ENCODE measurements at regions not wholly inside any gene's neighbourhood (a gene's known extent, or its start where the extent isn't known, plus 50 kb on each side); places are given as distances from the start of the nearest gene placed in this dataset.

DNA sequence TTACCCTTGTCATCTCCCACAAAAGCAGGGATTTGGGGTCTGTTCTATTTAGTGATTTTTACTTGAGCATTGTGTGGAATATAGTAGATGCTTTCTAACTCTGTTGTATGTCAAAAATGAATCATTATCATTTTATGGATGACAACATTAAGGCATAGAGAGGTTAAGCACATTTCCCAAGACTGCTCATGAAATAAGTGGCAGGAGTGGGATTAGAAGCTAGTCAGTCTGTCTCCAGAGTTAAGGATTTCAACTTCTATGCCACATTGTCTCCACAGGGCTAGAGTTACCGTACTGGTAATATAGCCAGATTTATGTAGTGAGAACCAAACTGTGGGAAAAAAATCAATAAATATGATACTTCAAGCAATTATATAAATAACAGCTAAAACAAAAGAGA lies 170.6 kb upstream of the DCN start:
- no peak for DNase-seq (ENCODE audit: low read depth)

DNA sequence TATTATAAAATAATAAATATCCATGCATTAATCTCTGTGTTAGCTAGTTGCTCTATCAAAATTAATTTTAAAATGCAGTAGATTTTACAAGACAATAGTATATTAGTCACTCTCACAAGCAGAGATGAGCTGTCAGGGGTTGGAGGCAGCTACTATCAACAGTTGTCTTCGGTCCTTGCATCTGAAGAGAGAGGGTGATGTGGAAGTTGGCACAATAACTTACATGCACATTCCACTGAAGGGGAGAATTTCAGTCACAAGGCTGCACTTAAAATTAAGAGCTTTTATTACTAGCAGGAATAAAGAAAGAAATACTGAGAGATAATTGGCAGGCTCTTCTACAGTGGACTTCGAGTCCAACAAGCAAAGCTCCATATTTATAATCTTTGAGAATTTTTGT lies 166.9 kb upstream of the DCN start:
- no peak for DNase-seq (ENCODE audit: low read depth)

DNA sequence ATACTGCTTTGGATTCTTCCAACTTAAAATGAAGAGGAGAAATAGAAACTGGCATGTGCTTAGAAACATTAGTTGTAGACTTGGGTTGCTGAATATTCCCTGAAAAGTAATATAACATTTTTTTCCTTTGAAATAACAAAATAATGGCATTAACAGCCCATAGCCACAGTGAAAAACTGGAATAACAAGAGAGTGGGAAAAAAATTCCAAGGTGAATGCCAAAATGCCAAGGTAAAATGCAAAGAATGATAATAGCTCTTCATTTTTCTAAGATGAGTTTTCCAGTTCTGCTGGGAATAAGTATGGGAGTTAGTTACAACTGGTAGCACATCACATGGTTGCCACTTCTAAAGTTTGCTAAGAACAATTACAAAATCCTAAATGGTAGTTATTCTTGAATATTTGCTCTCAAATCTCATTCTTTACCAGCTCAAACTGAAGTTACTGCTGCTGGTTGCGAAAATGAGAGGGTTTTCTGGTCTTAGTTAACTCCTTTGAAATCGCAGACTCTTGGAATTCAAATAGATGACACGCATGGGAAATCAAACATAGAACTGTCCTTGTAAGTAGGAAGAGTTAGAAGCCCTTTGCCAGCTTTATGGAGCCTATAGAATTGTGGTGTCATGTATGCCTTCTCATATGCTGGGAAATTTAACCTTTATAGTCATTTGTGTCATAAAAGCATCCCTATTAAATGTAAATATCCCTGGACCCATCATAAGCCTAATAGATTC lies 165.0 kb upstream of the DCN start:
- DNase-seq (ENCODE audit: low read depth) = peak; percentile 45

DNA sequence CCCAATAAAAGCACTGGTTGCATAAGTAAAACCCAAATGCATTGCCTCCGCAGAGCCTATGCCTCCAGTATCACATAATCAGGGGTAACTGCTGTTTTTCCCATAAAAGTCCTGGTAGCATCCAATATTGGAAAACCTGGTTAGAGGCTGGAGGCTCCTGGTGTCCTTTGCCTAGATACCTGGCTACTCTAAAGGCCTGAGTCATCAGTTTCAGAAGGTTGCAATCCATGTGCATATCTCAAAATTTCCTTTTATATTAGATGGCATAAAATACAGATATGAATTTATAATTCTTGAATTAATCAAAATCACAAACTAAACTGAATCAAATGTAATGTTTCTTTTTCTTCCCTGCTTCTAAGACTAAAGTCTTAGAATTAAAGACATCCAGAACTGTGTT lies 164.2 kb upstream of the DCN start:
- DNase-seq (ENCODE audit: low read depth) = no peak

DNA sequence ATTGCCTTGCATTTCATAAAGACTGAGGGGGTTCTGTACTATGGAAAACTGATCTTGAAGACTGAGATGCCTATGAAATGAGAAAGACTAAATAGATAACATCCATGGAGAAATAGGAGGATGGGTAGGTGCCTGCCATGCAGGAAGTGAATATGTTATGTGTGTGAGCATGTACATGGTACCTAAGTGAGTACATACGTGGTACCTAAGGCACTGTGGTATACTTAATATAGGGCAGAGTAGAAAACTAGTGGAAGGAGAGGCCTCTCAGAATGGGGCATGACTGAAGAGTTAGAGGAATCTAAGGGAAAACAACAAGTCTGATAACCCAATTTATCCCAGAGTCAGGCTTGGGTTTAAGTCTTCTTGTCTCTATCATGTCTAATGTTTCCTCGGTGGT lies 161.8 kb upstream of the DCN start:
- DNase-seq (ENCODE audit: low read depth) = no peak

DNA sequence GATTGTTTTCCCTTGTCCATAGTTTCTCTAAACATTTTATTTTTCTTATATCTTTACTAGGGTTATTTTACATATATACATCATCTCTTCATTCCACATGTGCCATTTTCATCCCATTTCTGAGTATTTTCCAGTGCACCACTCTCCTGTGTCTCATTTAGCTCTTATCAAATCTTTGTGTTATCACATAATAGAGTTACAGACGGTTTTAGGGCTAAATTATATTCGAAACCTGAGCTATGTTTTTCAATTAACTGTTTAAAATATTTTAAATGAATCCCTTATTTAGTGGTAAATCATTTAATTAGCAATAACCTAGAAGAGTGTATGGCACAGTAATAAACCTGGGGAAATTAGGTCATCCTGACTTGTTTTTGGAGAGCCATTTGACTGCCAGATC lies 160.4 kb upstream of the DCN start:
- DNase-seq (ENCODE audit: low read depth) = no peak

DNA sequence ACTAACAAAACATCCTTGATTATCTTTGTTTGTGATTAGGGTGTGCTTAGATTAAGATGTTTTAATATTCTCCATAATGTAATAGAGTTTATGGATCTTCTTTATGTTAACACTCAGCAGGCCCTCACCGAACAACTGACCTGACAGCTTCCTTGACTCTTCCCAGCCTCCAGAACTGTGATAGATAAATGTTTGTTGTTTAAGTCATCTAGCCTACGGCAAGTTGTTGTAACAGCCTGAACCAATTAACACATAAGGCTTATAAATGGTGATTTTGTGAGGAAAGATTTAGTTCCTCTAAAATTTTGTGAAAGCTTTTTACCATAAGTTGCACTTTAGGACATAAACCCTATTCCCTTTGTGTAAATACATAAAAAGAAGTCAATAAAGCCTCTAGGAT lies 156.5 kb upstream of the DCN start:
- no peak for DNase-seq (ENCODE audit: low read depth)

DNA sequence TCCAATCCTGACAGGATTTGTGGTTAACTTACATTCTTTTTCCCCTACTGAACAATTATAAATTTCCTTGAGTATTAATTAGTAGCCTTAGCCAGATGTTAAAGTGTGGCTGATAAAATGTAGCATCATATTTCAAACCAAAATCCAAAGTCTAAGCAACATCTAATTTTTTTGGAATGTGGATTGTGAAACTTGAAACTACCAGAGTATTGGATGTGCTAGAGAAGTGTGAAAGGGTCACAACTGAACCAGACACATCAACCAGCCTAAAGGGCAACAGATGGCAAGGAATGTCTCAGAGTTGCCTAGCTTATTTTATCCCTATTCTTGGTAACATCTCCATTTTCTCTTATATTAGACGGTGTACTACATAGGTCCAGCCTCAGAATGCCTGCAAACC lies 153.1 kb upstream of the DCN start:
- DNase-seq (ENCODE audit: low read depth) = no peak

DNA sequence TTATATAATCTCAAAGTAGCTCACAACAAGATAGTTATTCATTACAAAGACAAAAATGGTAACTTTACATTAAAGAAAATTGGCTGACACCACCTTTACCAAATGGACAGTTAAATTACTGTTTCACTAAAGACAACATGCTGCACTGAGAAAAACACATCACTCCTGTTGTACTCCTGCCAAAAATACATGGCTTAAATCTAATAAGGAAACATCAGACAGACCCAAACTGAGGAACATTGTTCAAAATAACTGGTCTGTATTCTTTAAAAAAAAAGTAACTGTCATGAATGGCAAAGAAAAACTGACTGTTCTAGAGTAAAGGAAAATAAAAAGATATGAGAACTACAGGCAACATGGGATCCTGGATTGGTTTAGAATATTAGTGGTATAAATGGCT lies 151.3 kb upstream of the DCN start:
- DNase-seq (ENCODE audit: low read depth) = no peak

DNA sequence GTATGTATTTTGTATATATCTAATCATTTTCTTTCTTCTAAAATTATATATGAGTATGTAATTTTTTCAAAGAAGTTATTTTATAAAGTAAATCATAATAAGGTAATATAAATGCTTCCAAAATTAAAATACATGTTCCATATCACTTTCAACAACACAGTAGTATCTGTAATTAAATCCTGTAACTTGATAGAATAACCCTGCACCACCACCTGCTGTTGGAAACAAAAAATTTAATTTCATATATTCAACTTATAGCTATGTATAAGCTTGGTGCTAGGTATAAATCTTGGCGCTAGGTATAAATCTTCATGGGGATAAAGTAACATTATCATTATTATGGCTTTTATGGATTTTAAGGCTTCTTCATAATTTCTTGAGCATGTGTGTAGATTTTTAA lies 149.7 kb upstream of the DCN start:
- DNase-seq (ENCODE audit: low read depth) = no peak

DNA sequence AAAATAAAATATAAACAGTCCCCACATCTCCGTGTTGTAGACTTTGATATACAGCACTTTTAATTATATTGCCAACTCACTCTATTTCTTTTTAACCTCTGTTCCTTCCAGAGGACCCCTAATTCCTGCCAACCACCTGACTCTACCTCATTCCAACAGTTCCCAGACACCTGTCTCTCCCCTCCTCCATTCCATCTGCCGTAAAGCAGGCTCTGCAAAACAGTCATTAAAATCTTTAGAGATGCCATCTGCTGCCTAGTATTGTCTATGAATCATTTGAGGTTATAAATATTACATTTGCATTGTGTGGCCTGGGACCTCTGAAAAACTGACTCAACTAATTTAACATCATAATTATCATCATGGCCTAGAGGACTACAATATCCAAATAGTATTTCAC lies 148.8 kb upstream of the DCN start:
- no peak for DNase-seq (ENCODE audit: low read depth)

DNA sequence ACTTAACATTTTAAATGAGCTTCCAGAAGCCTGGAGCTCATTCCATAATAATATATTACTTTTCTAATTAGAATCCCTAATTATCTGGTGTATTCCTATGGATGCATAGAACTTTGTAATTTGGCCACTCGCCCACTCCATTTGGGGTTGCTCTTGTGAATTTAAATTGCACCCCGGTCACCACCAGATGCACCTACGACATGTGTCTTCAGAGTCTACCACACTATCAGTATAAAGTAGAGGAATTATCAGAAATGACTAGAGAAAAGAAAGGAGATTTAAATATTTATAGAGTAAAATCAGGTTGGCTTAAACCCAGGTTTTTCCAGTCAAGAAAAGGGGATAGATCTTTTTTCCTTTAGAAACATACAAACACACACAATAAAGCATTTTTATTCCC lies 145.8 kb upstream of the DCN start:
- no peak for DNase-seq (ENCODE audit: low read depth)

DNA sequence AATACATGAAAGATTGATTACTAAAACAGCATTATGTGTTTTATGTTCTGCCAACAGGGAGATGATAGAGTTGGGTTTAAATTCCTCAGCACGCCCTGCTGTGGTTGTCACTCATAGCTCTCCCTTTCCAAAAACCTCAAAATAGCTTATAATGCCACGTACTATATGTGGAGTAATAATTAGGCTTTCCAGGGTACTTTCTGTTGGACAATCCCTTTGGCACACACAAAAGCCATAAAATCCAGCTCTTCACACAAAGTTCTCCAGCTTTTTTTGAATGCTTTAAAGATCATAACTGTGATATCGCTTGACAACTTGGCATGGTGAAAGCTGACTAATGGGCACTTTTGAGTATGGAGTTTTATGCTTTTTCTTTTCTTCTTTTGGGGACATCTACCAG lies 145.3 kb upstream of the DCN start:
- peak; percentile 55 for DNase-seq (ENCODE audit: low read depth)

DNA sequence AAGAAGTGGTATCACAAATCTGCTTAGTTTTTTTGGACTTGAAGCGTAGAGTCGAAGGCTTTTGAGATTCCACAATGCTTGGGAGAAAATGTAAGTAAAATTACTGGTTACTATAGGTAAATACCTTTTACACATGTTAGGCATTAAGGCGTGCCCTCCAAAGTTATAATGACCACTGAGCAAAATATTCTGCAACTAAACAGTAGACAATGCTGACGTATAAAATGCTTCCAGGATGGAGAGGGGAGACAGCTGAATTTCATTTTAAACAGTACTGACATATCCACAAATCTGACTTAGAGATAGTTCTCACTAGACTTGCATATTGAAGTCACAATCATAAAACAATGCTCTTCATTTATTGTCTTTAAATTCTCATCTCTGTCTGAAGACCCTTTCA lies 144.5 kb upstream of the DCN start:
- DNase-seq (ENCODE audit: low read depth) = no peak

DNA sequence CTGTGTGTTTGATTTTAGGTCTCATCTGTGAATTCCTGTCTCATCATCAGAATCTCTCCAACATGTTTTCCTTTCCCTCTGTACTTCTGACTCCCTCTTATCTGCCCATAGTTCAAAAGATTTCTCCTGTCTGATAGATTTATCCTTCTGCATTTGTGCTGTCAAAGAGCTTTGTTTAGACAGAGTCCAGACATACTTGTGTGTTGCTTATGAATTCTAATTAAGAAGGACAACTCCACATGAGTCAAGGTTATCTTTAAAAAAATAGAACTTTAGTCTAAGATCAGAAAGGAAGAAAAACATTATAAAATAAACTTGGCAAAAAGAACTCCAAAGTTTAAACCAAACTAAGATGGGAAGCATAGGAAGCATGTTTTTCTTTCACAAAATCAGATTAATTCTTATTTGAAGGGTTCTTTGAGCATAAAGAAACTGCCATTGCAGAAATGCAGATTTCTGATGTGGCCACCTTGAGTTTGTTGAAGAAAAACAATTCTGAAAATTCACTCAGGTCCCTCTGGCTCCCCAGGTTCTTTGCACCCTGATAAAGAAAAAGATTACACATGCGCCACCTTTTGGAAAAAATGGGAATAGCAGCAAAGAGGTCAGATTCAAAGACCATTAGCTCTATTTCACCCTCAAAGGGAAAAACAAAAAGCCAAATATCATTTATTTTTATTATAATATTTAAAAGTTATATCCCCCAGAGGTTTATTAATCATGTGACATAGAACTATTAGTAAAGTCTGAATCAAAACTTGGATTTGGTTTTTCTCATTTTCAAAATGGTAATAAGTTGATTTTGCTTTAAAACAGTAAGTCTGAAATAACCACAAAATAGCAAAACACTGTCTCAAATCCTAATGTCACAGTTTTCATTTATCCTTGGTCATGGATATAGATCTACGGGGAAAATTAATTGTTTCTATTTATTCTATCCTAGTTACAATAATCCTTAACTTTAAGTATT lies 143.7 kb upstream of the DCN start:
- DNase-seq (ENCODE audit: low read depth) = no peak

DNA sequence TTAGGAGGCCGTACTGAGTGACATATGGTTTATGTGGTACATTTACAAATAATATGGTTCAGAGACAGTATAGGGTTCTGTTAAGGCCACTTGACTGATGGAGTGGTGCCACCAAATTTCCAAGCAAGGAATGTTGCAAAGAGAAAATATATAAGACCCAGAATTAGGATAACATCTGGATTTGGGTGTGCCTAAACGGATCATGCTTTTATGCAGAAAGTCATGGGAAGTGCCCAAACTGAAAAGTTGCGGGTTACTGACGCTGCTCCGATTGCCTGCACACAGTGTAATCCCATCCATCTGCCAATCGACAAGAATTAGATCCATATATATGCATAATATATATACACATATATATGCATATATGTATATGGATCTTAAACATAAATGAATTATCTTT lies 138.4 kb upstream of the DCN start:
- DNase-seq (ENCODE audit: low read depth) = no peak

DNA sequence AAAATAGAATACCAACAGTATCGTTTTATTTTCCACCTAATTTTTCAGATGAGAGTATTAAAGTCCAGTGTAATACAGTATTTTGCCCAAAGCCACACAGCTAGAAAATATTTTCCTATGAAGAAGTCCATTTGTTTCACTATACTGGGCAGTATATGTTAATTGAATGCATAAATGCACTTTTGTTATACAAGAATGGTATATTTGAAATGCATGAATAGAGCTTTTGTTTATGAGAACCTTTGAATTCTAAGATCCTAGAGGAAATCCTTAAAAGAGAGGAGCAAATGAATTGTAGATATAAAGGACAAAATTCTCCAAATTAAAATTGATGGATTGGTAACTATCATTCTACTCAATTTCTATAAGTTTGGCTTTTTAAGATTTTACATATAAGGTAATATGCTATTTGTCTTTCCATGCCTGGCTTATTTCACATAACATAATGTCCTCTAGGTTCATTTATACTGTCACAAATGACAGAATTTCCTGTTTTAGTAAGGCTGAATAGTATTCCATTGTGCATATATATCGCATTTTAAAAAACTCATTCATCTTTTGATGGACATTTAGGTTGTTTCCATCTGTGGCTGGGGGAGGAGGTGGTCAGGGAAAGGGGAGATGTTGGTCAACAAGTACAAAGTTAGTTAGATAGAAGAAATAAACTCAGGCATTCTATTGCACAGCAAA lies 136.6 kb upstream of the DCN start:
- no peak for DNase-seq (ENCODE audit: low read depth)

DNA sequence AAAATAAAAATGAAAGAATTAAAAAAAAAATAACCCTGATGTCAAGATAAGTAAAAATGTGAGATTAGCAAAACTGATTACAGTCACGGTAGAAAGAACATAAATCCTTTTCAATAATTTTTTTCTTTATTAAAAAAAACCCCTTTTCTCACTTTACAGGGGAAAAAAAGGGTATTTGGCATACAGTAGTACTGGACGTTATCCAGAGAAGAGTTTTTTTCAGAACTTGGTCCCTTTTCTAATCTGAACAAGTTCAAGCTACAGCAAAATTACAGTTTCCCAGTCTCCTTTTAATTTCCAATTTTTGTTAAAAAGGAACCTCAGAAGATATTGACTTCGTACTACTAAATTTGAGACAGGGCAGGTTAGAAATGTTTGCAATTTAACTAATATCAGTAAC lies 134.7 kb upstream of the DCN start:
- no peak for DNase-seq (ENCODE audit: low read depth)

DNA sequence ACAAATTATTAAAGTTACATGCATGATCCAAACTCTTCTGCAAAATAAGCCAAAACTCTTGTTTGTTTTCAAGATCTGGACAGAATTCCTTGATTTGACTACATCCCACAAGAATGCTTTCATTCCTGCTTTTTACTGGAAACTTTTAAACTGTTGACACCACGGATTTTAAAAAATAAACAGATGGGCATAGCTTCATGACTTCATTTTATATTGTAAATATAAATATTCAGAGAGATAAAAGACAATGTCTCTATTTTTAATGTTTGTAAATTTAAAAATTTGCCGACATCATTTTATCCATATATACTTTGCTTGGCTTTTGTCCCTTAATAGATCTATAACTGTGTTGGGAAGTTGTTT lies 134.3 kb upstream of the DCN start:
- peak; percentile 39 for DNase-seq (ENCODE audit: low read depth)

DNA sequence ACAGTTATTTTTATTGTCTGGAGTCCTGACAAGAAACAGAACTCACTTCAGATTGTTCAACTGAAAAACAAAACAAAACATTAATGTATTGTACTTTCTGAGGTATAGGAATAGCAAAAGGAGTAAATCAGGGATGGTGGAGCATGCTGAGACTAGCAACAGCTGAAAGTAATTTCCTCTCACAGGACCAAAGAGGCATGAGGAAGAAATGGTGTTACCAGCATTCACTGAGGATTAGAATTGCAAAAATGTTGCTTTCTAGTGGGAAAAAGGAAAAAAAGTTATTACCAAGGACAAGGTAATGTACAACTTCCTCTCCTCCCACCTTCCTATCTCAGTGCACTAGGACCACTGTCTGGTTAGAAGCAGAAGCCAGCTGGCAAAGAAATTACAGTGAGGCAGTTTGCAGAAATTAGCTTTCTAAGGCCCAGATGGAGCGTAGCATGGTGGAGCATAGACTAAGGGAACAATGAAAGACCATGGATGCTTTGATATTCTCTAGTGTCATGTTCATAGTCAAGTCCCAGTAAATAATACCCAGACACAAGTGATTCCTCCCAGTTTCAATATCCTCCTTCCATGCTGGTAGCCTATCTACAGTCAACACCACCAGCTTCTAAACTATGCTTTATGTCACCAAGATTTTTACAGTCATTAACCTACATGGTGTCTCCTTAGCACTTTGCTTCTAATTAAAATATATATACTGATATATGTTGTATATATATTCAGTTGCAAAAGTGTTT lies 133.7 kb upstream of the DCN start:
- DNase-seq (ENCODE audit: low read depth) = no peak

DNA sequence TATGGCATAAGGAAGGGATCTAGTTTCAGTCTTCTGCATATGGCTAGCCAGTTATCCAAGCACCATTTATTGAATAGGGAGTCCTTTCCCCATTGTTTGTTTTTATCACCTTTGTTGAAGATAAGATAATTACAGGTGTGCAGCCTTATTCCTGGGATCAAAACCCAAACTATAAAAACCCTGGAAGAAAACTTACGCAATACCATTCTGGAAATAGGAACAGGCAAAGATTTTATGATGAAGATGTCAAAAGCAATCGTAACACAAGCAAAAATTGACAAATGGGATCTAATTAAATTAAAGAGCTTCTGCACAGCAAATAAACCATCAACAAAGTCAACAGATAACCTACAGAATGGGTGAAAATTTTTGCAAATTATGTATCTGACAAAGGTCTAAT lies 128.5 kb upstream of the DCN start:
- DNase-seq (ENCODE audit: low read depth) = no peak

DNA sequence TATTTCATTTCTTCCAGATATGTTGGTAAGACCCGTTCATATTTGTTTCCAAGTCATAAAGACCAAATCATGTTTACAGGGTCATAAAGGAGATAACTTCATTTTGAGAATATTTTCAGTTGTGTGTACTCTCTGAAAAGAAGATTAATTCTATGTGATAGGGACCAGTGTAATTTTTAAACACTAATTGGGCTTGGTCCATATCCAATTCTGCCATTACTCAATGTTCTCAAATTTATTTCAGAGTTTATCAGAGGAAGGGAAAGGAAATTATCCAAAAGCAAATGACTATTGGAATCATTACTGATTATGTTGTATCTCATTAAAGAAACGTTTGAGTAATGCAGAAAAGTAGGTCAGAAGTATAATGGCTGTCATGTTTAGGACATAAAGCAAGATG lies 126.8 kb upstream of the DCN start:
- no peak for DNase-seq (ENCODE audit: low read depth)

Measured in GM04503 (cell line).